Astrocyte of the spinal cord (primary cell): ENCODE measurements at regions not wholly inside any gene's neighbourhood (a gene's known extent, or its start where the extent isn't known, plus 50 kb on each side); places are given as distances from the start of the nearest gene placed in this dataset.

ENCODE experiments used
- DNase-seq: peaks from one replicate; pipeline ENCODE4 v3.0.0; 2011; ENCODE audit warnings: low read depth, low spot score
- H3K4me3 ChIP-seq: 2 replicates; pipeline ENCODE4 v1.5.1; 2011; ENCODE audit warnings: low read depth, mild to moderate bottlenecking, low read length, moderate library complexity
- CTCF ChIP-seq: IDR thresholded peaks from 2 replicates; pipeline ENCODE4 v1.5.1; 2012; ENCODE audit warnings: low read depth, mild to moderate bottlenecking, low read length, inconsistent platforms
- in situ Hi-C: cut with HindIII; loops from 2 replicates; pipeline ENCODE4 v1.10.0; 2017; ENCODE audit warnings: low sequenced_read_pairs

- in situ Hi-C loops, result no loop called here
Measured at GRCh38 chr20:18988701-18989100, 175.1 kb downstream of the SCP2D1 start.

GRCh38 chr20:18989736-18990474 lies 176.3 kb downstream of the SCP2D1 start:
- TF ChIP-seq CTCF, result no peak

More at GRCh38 chr20:18988701-18989100, 175.1 kb downstream of the SCP2D1 start:
- no peak for TF ChIP-seq CTCF
- no peak for DNase-seq
- H3K4me3 ChIP-seq, result no peak overlapping the region

GRCh38 chr20:18991012-18991411 lies 177.4 kb downstream of the SCP2D1 start:
- no peak for TF ChIP-seq CTCF
- H3K4me3 ChIP-seq, result no peak overlapping the region
- in situ Hi-C loops, result no loop called here
- DNase-seq, result no peak

More at GRCh38 chr20:18989736-18990474, 176.3 kb downstream of the SCP2D1 start:
- no peak for DNase-seq
- H3K4me3 ChIP-seq, result no peak overlapping the region
- in situ Hi-C loops, result no loop called here

GRCh38 chr20:18992418-18992817 lies 178.8 kb downstream of the SCP2D1 start:
- in situ Hi-C loops, result no loop called here
- TF ChIP-seq CTCF, result no peak
- no peak for DNase-seq
- H3K4me3 ChIP-seq, result no peak overlapping the region

- H3K4me3 ChIP-seq, result no peak overlapping the region
- TF ChIP-seq CTCF, result no peak
- in situ Hi-C loops, result no loop called here
- no peak for DNase-seq
Measured at GRCh38 chr20:18995455-18995854, 181.9 kb downstream of the SCP2D1 start.

- TF ChIP-seq CTCF, result no peak
- in situ Hi-C loops, result no loop called here
- no peak for DNase-seq
- H3K4me3 ChIP-seq, result no peak overlapping the region
Measured at GRCh38 chr20:18999086-18999485, 185.5 kb downstream of the SCP2D1 start.
